GM12874 (cell line): ENCODE measurements at regions not wholly inside any gene's neighbourhood (a gene's known extent, or its start where the extent isn't known, plus 50 kb on each side); places are given as distances from the start of the nearest gene placed in this dataset.

ENCODE experiments used
- TF ChIP-seq, protein P1 (sequence below): IDR thresholded peaks from 2 replicates; pipeline ENCODE4 v1.5.1; 2011; ENCODE audit warnings: low read depth, mild to moderate bottlenecking, control low read depth, low read length, moderate library complexity; ENCODE audit not compliant: insufficient read depth

DNA sequence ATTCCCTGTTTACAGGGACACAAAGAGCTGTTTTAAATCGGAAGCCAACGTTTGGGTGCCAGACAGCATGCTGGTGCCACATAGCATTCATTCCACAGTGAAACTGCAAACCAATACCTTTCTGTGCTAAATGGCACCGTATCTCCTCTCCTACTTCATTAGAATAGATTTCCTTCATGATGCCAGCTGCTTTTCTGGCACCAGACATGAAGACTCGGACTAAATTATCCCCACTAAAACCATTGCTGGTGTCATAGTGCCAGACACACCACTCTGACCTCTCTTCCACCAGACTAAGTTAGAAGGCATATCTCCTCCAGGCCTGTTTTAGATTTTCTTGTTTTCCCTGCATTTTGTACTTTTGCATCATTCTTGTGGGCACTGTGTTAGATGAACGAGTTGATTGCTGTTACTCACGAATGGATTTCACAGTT is 155.1 kb downstream of the ETV1 start:
- TF ChIP-seq, protein P1, sequence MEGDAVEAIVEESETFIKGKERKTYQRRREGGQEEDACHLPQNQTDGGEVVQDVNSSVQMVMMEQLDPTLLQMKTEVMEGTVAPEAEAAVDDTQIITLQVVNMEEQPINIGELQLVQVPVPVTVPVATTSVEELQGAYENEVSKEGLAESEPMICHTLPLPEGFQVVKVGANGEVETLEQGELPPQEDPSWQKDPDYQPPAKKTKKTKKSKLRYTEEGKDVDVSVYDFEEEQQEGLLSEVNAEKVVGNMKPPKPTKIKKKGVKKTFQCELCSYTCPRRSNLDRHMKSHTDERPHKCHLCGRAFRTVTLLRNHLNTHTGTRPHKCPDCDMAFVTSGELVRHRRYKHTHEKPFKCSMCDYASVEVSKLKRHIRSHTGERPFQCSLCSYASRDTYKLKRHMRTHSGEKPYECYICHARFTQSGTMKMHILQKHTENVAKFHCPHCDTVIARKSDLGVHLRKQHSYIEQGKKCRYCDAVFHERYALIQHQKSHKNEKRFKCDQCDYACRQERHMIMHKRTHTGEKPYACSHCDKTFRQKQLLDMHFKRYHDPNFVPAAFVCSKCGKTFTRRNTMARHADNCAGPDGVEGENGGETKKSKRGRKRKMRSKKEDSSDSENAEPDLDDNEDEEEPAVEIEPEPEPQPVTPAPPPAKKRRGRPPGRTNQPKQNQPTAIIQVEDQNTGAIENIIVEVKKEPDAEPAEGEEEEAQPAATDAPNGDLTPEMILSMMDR: no peak

DNA sequence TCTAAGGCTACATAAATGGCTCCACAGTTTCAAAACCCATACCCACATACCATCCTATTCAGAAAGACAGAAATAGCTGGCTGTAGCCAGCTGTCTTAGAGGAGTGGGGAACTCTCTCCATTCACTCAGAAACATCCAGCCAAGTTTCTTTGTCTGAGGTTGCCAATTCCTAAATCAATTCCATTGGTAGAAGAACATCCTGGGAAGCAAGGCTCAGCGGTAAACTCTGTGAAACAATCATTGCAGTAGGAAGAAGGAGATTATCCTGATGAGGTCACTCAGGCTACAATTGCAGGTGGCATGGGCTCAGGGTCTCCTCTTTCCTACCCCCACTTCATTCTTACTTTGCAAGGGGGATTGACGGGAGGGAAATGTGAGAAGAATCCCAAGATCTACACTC is 154.0 kb downstream of the ETV1 start:
- TF ChIP-seq, protein P1: no peak

DNA sequence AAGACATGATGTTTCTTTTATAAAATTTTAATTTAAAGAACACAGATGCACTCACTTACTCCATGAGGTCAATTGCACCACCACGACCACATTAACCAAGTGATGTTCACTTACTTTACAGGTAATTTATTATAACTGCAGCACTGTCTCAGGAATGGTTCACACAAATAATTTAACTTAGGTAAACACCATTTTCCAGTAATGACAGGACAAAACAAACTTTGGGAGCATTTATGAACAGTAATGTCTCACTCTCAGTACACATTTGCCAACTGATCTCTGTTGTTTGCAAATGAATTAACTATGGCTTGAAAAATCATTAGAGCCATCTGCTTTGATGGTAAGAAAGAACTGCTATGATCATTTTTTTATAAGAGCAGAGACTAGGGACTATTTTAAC is 150.4 kb downstream of the ETV1 start:
- TF ChIP-seq, protein P1: no peak
